ENCODE measurements at regions not wholly inside any gene's neighbourhood (a gene's known extent, or its start where the extent isn't known, plus 50 kb on each side); places are given as distances from the start of the nearest gene placed in this dataset.
"Not testable (repeated sequence)": the region's sequence is repeated elsewhere in the genome, so short reads cannot be mapped to it uniquely, and the experiment has no call there.

- H3K4me3 ChIP-seq (ENCODE audit: low read length): no peak overlapping the region
- no peaks in the 10 kb centered on the region for H3K27me3 ChIP-seq (ENCODE audit: control insufficient read depth, insufficient read depth, low read length)
- H3K36me3 ChIP-seq (ENCODE audit: control insufficient read depth, insufficient read depth, low read length): no peaks in the 10 kb centered on the region
- no peaks in the 10 kb centered on the region for H3K4me1 ChIP-seq (ENCODE audit: control insufficient read depth, insufficient read depth, low read length)
- H3K27ac ChIP-seq (ENCODE audit: low read depth, low read length): no peak overlapping the region
- no peak overlapping the region for H3K9ac ChIP-seq (ENCODE audit: low read length)
These were observed 398.5 kb downstream of the ZFHX3 start for GRCh38 chr16:72649254-72649944.

GRCh38 chr16:72646615-72647014 lies 401.3 kb downstream of the ZFHX3 start:
- no peaks in the 10 kb centered on the region for H3K36me3 ChIP-seq (ENCODE audit: control insufficient read depth, insufficient read depth, low read length)
- no peaks in the 10 kb centered on the region for H3K27me3 ChIP-seq (ENCODE audit: control insufficient read depth, insufficient read depth, low read length)
- H3K9ac ChIP-seq (ENCODE audit: low read length): no peak overlapping the region
- H3K4me1 ChIP-seq (ENCODE audit: control insufficient read depth, insufficient read depth, low read length): no peaks in the 10 kb centered on the region
- H3K27ac ChIP-seq (ENCODE audit: low read depth, low read length): no peak overlapping the region
- H3K4me3 ChIP-seq (ENCODE audit: low read length): no peak overlapping the region

- no peak overlapping the region for H3K27ac ChIP-seq (ENCODE audit: low read depth, low read length)
- no peaks in the 10 kb centered on the region for H3K27me3 ChIP-seq (ENCODE audit: control insufficient read depth, insufficient read depth, low read length)
- H3K4me3 ChIP-seq (ENCODE audit: low read length): no peak overlapping the region
- H3K9ac ChIP-seq (ENCODE audit: low read length): no peak overlapping the region
- H3K36me3 ChIP-seq (ENCODE audit: control insufficient read depth, insufficient read depth, low read length): no peaks in the 10 kb centered on the region
- no peaks in the 10 kb centered on the region for H3K4me1 ChIP-seq (ENCODE audit: control insufficient read depth, insufficient read depth, low read length)
These were observed 402.4 kb downstream of the ZFHX3 start for GRCh38 chr16:72645538-72645937.

- Histone ChIP-seq H3K9ac (ENCODE audit: low read length) (no peak overlapping the region), H3K4me1 (ENCODE audit: control insufficient read depth, insufficient read depth, low read length) (no peaks in the 10 kb centered on the region), H3K27me3 (ENCODE audit: control insufficient read depth, insufficient read depth, low read length) (no peaks in the 10 kb centered on the region), H3K36me3 (ENCODE audit: control insufficient read depth, insufficient read depth, low read length) (no peaks in the 10 kb centered on the region), H3K4me3 (ENCODE audit: low read length) (no peak overlapping the region), H3K27ac (ENCODE audit: low read depth, low read length) (no peak overlapping the region)
These were observed 403.0 kb downstream of the ZFHX3 start for GRCh38 chr16:72644911-72645310.

GRCh38 chr16:72639494-72639893 lies 408.4 kb downstream of the ZFHX3 start:
- no peak overlapping the region for H3K9ac ChIP-seq (ENCODE audit: low read length)
- no peaks in the 10 kb centered on the region for H3K36me3 ChIP-seq (ENCODE audit: control insufficient read depth, insufficient read depth, low read length)
- no peaks in the 10 kb centered on the region for H3K27me3 ChIP-seq (ENCODE audit: control insufficient read depth, insufficient read depth, low read length)
- no peak overlapping the region for H3K27ac ChIP-seq (ENCODE audit: low read depth, low read length)
- no peaks in the 10 kb centered on the region for H3K4me1 ChIP-seq (ENCODE audit: control insufficient read depth, insufficient read depth, low read length)
- H3K4me3 ChIP-seq (ENCODE audit: low read length): no peak overlapping the region

GRCh38 chr16:72637306-72637705 lies 410.6 kb downstream of the ZFHX3 start:
- Histone ChIP-seq H3K36me3 (ENCODE audit: control insufficient read depth, insufficient read depth, low read length) (no peaks in the 10 kb centered on the region), H3K27ac (ENCODE audit: low read depth, low read length) (no peak overlapping the region), H3K4me1 (ENCODE audit: control insufficient read depth, insufficient read depth, low read length) (no peaks in the 10 kb centered on the region), H3K4me3 (ENCODE audit: low read length) (no peak overlapping the region), H3K27me3 (ENCODE audit: control insufficient read depth, insufficient read depth, low read length) (no peaks in the 10 kb centered on the region), H3K9ac (ENCODE audit: low read length) (no peak overlapping the region)

- H3K27me3 ChIP-seq (ENCODE audit: control insufficient read depth, insufficient read depth, low read length): no peaks in the 10 kb centered on the region
These were observed 412.2 kb downstream of the ZFHX3 start for GRCh38 chr16:72635694-72636093.

GRCh38 chr16:72635104-72635503 lies 412.8 kb downstream of the ZFHX3 start:
- H3K36me3 ChIP-seq (ENCODE audit: control insufficient read depth, insufficient read depth, low read length): no peaks in the 10 kb centered on the region
- no peaks in the 10 kb centered on the region for H3K4me1 ChIP-seq (ENCODE audit: control insufficient read depth, insufficient read depth, low read length)
- H3K4me3 ChIP-seq (ENCODE audit: low read length): no peak overlapping the region
- no peak overlapping the region for H3K9ac ChIP-seq (ENCODE audit: low read length)
- H3K27ac ChIP-seq (ENCODE audit: low read depth, low read length): no peak overlapping the region
- no peaks in the 10 kb centered on the region for H3K27me3 ChIP-seq (ENCODE audit: control insufficient read depth, insufficient read depth, low read length)

More at GRCh38 chr16:72635694-72636093, 412.2 kb downstream of the ZFHX3 start:
- Histone ChIP-seq H3K4me3 (ENCODE audit: low read length) (no peak overlapping the region), H3K36me3 (ENCODE audit: control insufficient read depth, insufficient read depth, low read length) (no peaks in the 10 kb centered on the region), H3K27ac (ENCODE audit: low read depth, low read length) (no peak overlapping the region), H3K9ac (ENCODE audit: low read length) (no peak overlapping the region), H3K4me1 (ENCODE audit: control insufficient read depth, insufficient read depth, low read length) (no peaks in the 10 kb centered on the region)

GRCh38 chr16:72627182-72627896 lies 420.6 kb downstream of the ZFHX3 start:
- not testable (repeated sequence) for H3K4me3 ChIP-seq (ENCODE audit: low read length)

GRCh38 chr16:72626623-72627022 lies 421.3 kb downstream of the ZFHX3 start:
- Histone ChIP-seq H3K4me3 (ENCODE audit: low read length) (no peak overlapping the region), H3K27me3 (ENCODE audit: control insufficient read depth, insufficient read depth, low read length) (no peaks in the 10 kb centered on the region), H3K4me1 (ENCODE audit: control insufficient read depth, insufficient read depth, low read length) (no peaks in the 10 kb centered on the region), H3K27ac (ENCODE audit: low read depth, low read length) (no peak overlapping the region), H3K9ac (ENCODE audit: low read length) (no peak overlapping the region), H3K36me3 (ENCODE audit: control insufficient read depth, insufficient read depth, low read length) (no peaks in the 10 kb centered on the region)

More at GRCh38 chr16:72627182-72627896, 420.6 kb downstream of the ZFHX3 start:
- H3K9ac ChIP-seq (ENCODE audit: low read length); H3K36me3 ChIP-seq (ENCODE audit: control insufficient read depth, insufficient read depth, low read length); H3K4me1 ChIP-seq (ENCODE audit: control insufficient read depth, insufficient read depth, low read length); H3K27ac ChIP-seq (ENCODE audit: low read depth, low read length); H3K27me3 ChIP-seq (ENCODE audit: control insufficient read depth, insufficient read depth, low read length): not testable (repeated sequence)

- Histone ChIP-seq H3K4me1 (ENCODE audit: control insufficient read depth, insufficient read depth, low read length) (no peaks in the 10 kb centered on the region), H3K27me3 (ENCODE audit: control insufficient read depth, insufficient read depth, low read length) (no peaks in the 10 kb centered on the region), H3K4me3 (ENCODE audit: low read length) (no peak overlapping the region), H3K27ac (ENCODE audit: low read depth, low read length) (no peak overlapping the region), H3K9ac (ENCODE audit: low read length) (no peak overlapping the region), H3K36me3 (ENCODE audit: control insufficient read depth, insufficient read depth, low read length) (no peaks in the 10 kb centered on the region)
These were observed 426.3 kb downstream of the ZFHX3 start for GRCh38 chr16:72621651-72622050.

GRCh38 chr16:72620853-72621252 lies 427.1 kb downstream of the ZFHX3 start:
- H3K36me3 ChIP-seq (ENCODE audit: control insufficient read depth, insufficient read depth, low read length): no peaks in the 10 kb centered on the region
- H3K27me3 ChIP-seq (ENCODE audit: control insufficient read depth, insufficient read depth, low read length): no peaks in the 10 kb centered on the region
- no peak overlapping the region for H3K4me3 ChIP-seq (ENCODE audit: low read length)
- H3K4me1 ChIP-seq (ENCODE audit: control insufficient read depth, insufficient read depth, low read length): no peaks in the 10 kb centered on the region
- no peak overlapping the region for H3K9ac ChIP-seq (ENCODE audit: low read length)
- H3K27ac ChIP-seq (ENCODE audit: low read depth, low read length): no peak overlapping the region

GRCh38 chr16:72620348-72620747 lies 427.6 kb downstream of the ZFHX3 start:
- Histone ChIP-seq H3K4me1 (ENCODE audit: control insufficient read depth, insufficient read depth, low read length) (no peaks in the 10 kb centered on the region), H3K27me3 (ENCODE audit: control insufficient read depth, insufficient read depth, low read length) (no peaks in the 10 kb centered on the region), H3K4me3 (ENCODE audit: low read length) (no peak overlapping the region), H3K9ac (ENCODE audit: low read length) (no peak overlapping the region), H3K36me3 (ENCODE audit: control insufficient read depth, insufficient read depth, low read length) (no peaks in the 10 kb centered on the region), H3K27ac (ENCODE audit: low read depth, low read length) (no peak overlapping the region)
